ENCODE measurements at regions not wholly inside any gene's neighbourhood (a gene's known extent, or its start where the extent isn't known, plus 50 kb on each side); places are given as distances from the start of the nearest gene placed in this dataset.

GRCh38 chr9:79200336-79200735 is 371.4 kb upstream of the TLE4 start:
- TF ChIP-seq RAD21 (conservative IDR thresholded peaks at IDR 0.05 in 1 of 2, IDR thresholded peaks at IDR 0.05 in 1 of 2) = no peak
- no peak for TF ChIP-seq CTCF (IDR thresholded peaks at IDR 0.05)
- TF ChIP-seq EP300 (IDR thresholded peaks at IDR 0.05) = no peak
- TF ChIP-seq TP53 (CRISPR knock-in tag; IDR thresholded peaks at IDR 0.05) = no peak
- no peak for TF ChIP-seq POLR2AphosphoS2 (conservative IDR thresholded peaks at IDR 0.05; ENCODE audit: low read length)
- TF ChIP-seq PBX3 (IDR thresholded peaks at IDR 0.05) = no peak
- no peak for TF ChIP-seq HMGXB4 (CRISPR knock-in tag; IDR thresholded peaks at IDR 0.05; ENCODE audit: borderline replicate concordance)
- TF ChIP-seq POLR2A (IDR thresholded peaks at IDR 0.05; ENCODE audit: low read length) = no peak
- TF ChIP-seq CHD2 (IDR thresholded peaks at IDR 0.05; ENCODE audit: low read length, partially characterized antibody) = no peak
- TF ChIP-seq USF2 (IDR thresholded peaks at IDR 0.05) = no peak
- TF ChIP-seq SMC3 (IDR thresholded peaks at IDR 0.05) = no peak
- TF ChIP-seq CEBPB (IDR thresholded peaks at IDR 0.05) = no peak
- no peak for TF ChIP-seq RCOR1 (IDR thresholded peaks at IDR 0.05; ENCODE audit: low read depth, low read length)
